Trophoblast cell (in vitro differentiated cells and primary cell): ENCODE measurements at regions not wholly inside any gene's neighbourhood (a gene's known extent, or its start where the extent isn't known, plus 50 kb on each side); places are given as distances from the start of the nearest gene placed in this dataset.

Experiments used
- DNase-seq, 2 donors: peaks; one replicate each; pipeline ENCODE4 v3.0.0-alpha.2; 2016
- H2AFZ ChIP-seq: 2 replicates; pipeline ENCODE4 v1.6.1; 2013; ENCODE audit warnings: low read length, moderate library complexity, mild to moderate bottlenecking; ENCODE audit not compliant: insufficient read depth, poor library complexity
- H2AK5ac ChIP-seq: 2 replicates; pipeline ENCODE4 v1.6.1; 2013; ENCODE audit warnings: mild to moderate bottlenecking, low read length
- H2BK120ac ChIP-seq: 2 replicates; pipeline ENCODE4 v1.6.1; 2013; ENCODE audit warnings: low read length, mild to moderate bottlenecking, moderate library complexity; ENCODE audit not compliant: insufficient read depth, poor library complexity
- H2BK12ac ChIP-seq: 2 replicates; pipeline ENCODE4 v1.6.1; 2013; ENCODE audit warnings: mild to moderate bottlenecking, low read length, moderate library complexity
- H2BK5ac ChIP-seq: 2 replicates; pipeline ENCODE4 v1.6.1; 2013; ENCODE audit warnings: low read length, low read depth, moderate library complexity, mild to moderate bottlenecking; ENCODE audit not compliant: poor library complexity
- H3K14ac ChIP-seq: 2 replicates; pipeline ENCODE4 v1.6.1; 2013; ENCODE audit warnings: mild to moderate bottlenecking, low read length
- H3K18ac ChIP-seq: 2 replicates; pipeline ENCODE4 v1.6.1; 2013; ENCODE audit warnings: mild to moderate bottlenecking, low read length
- H3K23ac ChIP-seq: 2 replicates; pipeline ENCODE4 v1.6.1; 2013; ENCODE audit warnings: low read length
- H3K27ac ChIP-seq: 2 replicates; pipeline ENCODE4 v1.5.1; 2013; ENCODE audit warnings: low read depth, mild to moderate bottlenecking, inconsistent platforms, low read length, moderate library complexity
- H3K27me3 ChIP-seq: 2 replicates; pipeline ENCODE4 v1.6.1; 2013; ENCODE audit warnings: inconsistent platforms, mild to moderate bottlenecking, low read length, moderate library complexity; ENCODE audit not compliant: insufficient read depth
- H3K36me3 ChIP-seq, 2 experiments: 1 replicate in 1 of 2; 2 replicates in 1 of 2; pipeline ENCODE4 v1.6.1; 2013; ENCODE audit warnings: low read length in 2 of 2, mild to moderate bottlenecking in 2 of 2, moderate library complexity in 1 of 2; ENCODE audit not compliant: insufficient read depth in 2 of 2, control insufficient read depth in 1 of 2
- H3K4ac ChIP-seq: 2 replicates; pipeline ENCODE4 v1.6.1; 2013; ENCODE audit warnings: low read depth, mild to moderate bottlenecking, low read length, moderate library complexity
- H3K4me1 ChIP-seq, 2 experiments: 1 replicate in 1 of 2; 2 replicates in 1 of 2; pipeline ENCODE4 v1.6.1; 2013; ENCODE audit warnings: low read length in 2 of 2, mild to moderate bottlenecking in 2 of 2, moderate library complexity in 1 of 2; ENCODE audit not compliant: insufficient read depth in 2 of 2, control insufficient read depth in 1 of 2
- H3K4me2 ChIP-seq: 2 replicates; pipeline ENCODE4 v1.6.1; 2013; ENCODE audit warnings: inconsistent platforms, mild to moderate bottlenecking, low read length, moderate library complexity
- H3K4me3 ChIP-seq: 2 replicates; pipeline ENCODE4 v1.5.1; 2013; ENCODE audit warnings: mild to moderate bottlenecking, low read depth, low read length, inconsistent platforms
- H3K79me1 ChIP-seq: one replicate; pipeline ENCODE4 v1.6.1; 2013; ENCODE audit warnings: low read length
- H3K79me2 ChIP-seq: 2 replicates; pipeline ENCODE4 v1.6.1; 2013; ENCODE audit warnings: low read length, mild to moderate bottlenecking; ENCODE audit not compliant: control insufficient read depth, insufficient read depth, poor library complexity
- H3K9ac ChIP-seq: 2 replicates; pipeline ENCODE4 v1.6.1; 2013; ENCODE audit warnings: mild to moderate bottlenecking, low read length
- H3K9me3 ChIP-seq: 2 replicates; pipeline ENCODE4 v1.6.1; 2013; ENCODE audit warnings: low read depth, mild to moderate bottlenecking, control low read depth, inconsistent platforms, low read length; ENCODE audit not compliant: insufficient read depth
- H4K12ac ChIP-seq: 2 replicates; pipeline ENCODE4 v1.6.1; 2013; ENCODE audit warnings: low read depth, mild to moderate bottlenecking, low read length, moderate library complexity
- H4K8ac ChIP-seq: 2 replicates; pipeline ENCODE4 v1.6.1; 2013; ENCODE audit warnings: low read depth, mild to moderate bottlenecking, low read length, moderate library complexity
- H4K91ac ChIP-seq: one replicate; pipeline ENCODE4 v1.6.1; 2013; ENCODE audit warnings: low read depth, mild to moderate bottlenecking, low read length, moderate library complexity
- WGBS: extraction: QIAGEN DNeasy Blood & Tissue Kit; methylation state at CpG from one replicate; pipeline ENCODE4 v1.1.7; 2013; ENCODE audit warnings: missing lambda C conversion rate; ENCODE audit not compliant: insufficient read length, insufficient coverage; ENCODE audit errors: extremely low coverage; 5-methylcytosine and 5-hydroxymethylcytosine counted together

DNA sequence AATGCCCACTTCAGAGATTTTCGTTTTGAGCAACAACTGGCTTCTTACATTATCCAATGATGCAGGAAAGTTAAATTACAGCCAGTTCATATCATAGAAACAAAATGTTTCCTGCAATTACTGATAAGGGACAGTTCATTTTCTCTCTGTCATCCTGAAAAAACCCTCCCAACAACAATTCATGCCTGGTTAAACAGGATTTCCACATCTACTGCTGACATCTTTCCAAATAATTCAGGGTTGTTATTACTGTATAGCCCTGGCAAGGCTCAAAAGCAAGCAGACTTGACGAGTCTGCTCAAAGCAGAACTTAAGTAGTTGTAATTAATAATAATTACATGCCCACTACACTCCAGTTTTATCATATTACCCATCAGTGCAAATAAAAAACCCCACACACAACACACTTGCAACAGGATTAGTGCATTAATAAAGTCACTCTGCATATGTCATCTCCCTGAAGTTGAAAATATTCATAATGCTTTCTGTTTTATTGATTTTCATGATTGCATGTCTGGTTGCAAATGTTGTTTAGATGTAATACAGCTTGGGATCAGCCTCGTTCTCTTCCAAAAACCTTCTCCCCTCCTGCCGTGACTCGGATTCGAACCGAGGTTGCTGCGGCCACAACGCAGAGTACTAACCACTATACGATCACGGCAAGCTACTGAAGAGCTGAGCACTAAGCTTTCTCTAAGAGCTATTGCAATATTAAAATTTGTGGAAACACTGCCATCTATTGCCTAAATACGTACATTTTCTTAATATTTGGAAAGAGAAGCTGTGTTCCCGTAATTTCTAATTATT, 119.6 kb upstream of the NFIB start:
- H3K79me2 ChIP-seq: no peaks in the 10 kb centered on the region
- peaks cover 0 to 2% of the 10 kb centered on the region in 2 experiments for H3K4me1 ChIP-seq
- no CpG with 5 or more reads among the region's 13 CpGs for WGBS
- H3K4ac ChIP-seq: no peak overlapping the region
- peak overlapping the region; percentile 30 for H2BK12ac ChIP-seq
- H3K9me3 ChIP-seq: no peaks in the 10 kb centered on the region
- H2BK5ac ChIP-seq: no peak overlapping the region
- no peak overlapping the region for H3K9ac ChIP-seq
- no peaks in the 10 kb centered on the region for H3K36me3 ChIP-seq
- no peak overlapping the region for H3K4me2 ChIP-seq
- H3K4me3 ChIP-seq: no peak overlapping the region
- H3K27me3 ChIP-seq: no peaks in the 10 kb centered on the region
- no peak overlapping the region for H4K12ac ChIP-seq
- no peak overlapping the region for H4K91ac ChIP-seq
- no peak overlapping the region for H2AFZ ChIP-seq
- H3K79me1 ChIP-seq: no peaks in the 10 kb centered on the region
- H3K18ac ChIP-seq: no peak overlapping the region
- no peak overlapping the region for H3K27ac ChIP-seq
- no peak overlapping the region for H3K14ac ChIP-seq
- H4K8ac ChIP-seq: no peak overlapping the region
- no peak overlapping the region for H3K23ac ChIP-seq
- no peak overlapping the region for H2BK120ac ChIP-seq
- peak in 1 of 2 donors; percentile 35 for DNase-seq
- no peak overlapping the region for H2AK5ac ChIP-seq

DNA sequence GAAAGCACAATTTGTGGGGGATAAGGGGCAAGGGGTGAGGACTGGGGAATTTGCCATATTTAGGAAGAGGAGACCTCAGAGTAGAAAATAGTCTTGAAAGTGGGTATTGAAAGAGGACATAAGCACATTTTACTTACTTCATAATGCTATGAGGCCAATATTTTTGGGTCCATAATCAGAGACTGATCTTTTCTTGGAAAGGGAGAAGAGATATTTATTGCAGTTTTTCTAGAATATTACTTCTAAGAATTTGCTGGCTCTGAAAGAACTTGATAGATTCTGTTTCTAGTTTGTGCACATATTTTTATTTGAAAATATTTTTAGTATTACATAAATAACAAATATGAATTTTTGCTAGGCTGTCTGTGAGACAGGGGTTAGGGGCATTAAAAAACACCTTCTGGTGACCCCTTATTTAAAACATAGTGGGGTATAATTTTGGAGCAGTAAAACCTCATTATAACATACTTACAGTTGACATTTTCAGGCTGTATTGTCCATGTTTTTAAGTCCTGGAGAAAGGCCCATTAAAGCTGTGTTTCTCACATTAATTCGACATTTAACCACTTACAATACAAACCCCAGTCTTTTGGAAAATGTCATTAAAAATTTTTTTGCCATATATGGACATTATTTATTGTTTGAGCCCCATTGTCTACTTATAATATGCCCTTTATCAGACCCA, 118.9 kb upstream of the NFIB start:
- Histone ChIP-seq H3K36me3 (no peaks in the 10 kb centered on the region), H3K18ac (no peak overlapping the region), H4K8ac (no peak overlapping the region), H3K4me3 (no peak overlapping the region), H2BK120ac (no peak overlapping the region), H3K79me2 (no peaks in the 10 kb centered on the region), H2AFZ (no peak overlapping the region), H4K91ac (no peak overlapping the region), H3K4me1 (peaks cover 0 to 2% of the 10 kb centered on the region in 2 experiments), H2BK5ac (no peak overlapping the region), H3K23ac (no peak overlapping the region), H3K9me3 (no peaks in the 10 kb centered on the region), H3K14ac (no peak overlapping the region), H3K27me3 (no peaks in the 10 kb centered on the region), H3K4ac (no peak overlapping the region), H3K4me2 (no peak overlapping the region), H2BK12ac (no peak overlapping the region), H4K12ac (no peak overlapping the region), H3K79me1 (no peaks in the 10 kb centered on the region), H3K9ac (no peak overlapping the region), H3K27ac (no peak overlapping the region), H2AK5ac (no peak overlapping the region)
- DNase-seq: no peak
- no CpG with 5 or more reads among the region's 1 CpG for WGBS

- Histone ChIP-seq H3K79me2 (no peaks in the 10 kb centered on the region), H3K9ac (no peak overlapping the region), H3K23ac (no peak overlapping the region), H3K14ac (no peak overlapping the region), H3K27ac (no peak overlapping the region), H3K4me1 (peaks cover 10 to 15% of the 10 kb centered on the region in 2 experiments), H2BK5ac (no peak overlapping the region), H2BK120ac (no peak overlapping the region), H3K79me1 (no peaks in the 10 kb centered on the region), H3K18ac (no peak overlapping the region), H4K8ac (no peak overlapping the region), H2AK5ac (no peak overlapping the region), H4K12ac (no peak overlapping the region), H2BK12ac (no peak overlapping the region), H3K27me3 (no peaks in the 10 kb centered on the region), H3K9me3 (no peaks in the 10 kb centered on the region), H2AFZ (no peak overlapping the region), H3K4me3 (no peak overlapping the region), H4K91ac (no peak overlapping the region), H3K36me3 (no peaks in the 10 kb centered on the region), H3K4me2 (no peak overlapping the region), H3K4ac (no peak overlapping the region)
- WGBS: no CpG with 5 or more reads among the region's 11 CpGs
- DNase-seq: peak; percentile 54 to 88
These were observed 114.9 kb upstream of the NFIB start for GRCh38 chr9:14428781-14429230.

DNA sequence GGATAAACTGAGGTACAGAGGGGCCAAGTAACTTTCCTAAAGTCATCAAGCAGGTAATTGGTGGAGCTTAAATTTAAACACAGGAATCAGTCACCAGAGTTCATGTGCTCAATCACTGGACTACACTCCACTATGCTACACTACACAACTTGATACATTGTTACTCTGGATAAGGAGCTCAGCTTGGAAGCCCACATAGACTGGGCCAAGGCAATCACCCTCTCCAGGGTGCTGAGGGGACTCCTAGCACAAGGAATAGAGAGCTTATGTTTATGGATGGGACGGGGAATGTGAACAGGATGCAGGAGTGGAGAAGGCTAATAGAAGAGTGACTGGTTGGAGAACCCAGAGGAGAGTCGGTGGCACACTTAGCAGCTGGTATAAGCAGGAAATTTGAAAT, 113.5 kb upstream of the NFIB start:
- Histone ChIP-seq H3K9me3 (no peaks in the 10 kb centered on the region), H3K36me3 (no peaks in the 10 kb centered on the region), H3K23ac (peak overlapping the region; percentile 34), H2AFZ (no peak overlapping the region), H4K12ac (no peak overlapping the region), H3K27ac (no peak overlapping the region), H2BK5ac (no peak overlapping the region), H2BK12ac (no peak overlapping the region), H2BK120ac (no peak overlapping the region), H3K4me3 (no peak overlapping the region), H4K8ac (no peak overlapping the region), H3K4me1 (peaks cover 10 to 16% of the 10 kb centered on the region in 2 experiments), H2AK5ac (no peak overlapping the region), H3K79me1 (no peaks in the 10 kb centered on the region), H4K91ac (no peak overlapping the region), H3K14ac (no peak overlapping the region), H3K18ac (no peak overlapping the region), H3K27me3 (no peaks in the 10 kb centered on the region), H3K4ac (no peak overlapping the region), H3K9ac (no peak overlapping the region), H3K4me2 (no peak overlapping the region), H3K79me2 (no peaks in the 10 kb centered on the region)
- DNase-seq: no peak
- no CpG with 5 or more reads among the region's 2 CpGs for WGBS
